Activated CD4-positive, alpha-beta T cell treated with anti-CD3 and anti-CD28 coated beads, Interleukin-2, amount 10 ng/mL, durations not matched to agents 7 days and 5 days (primary cell): ENCODE measurements at regions not wholly inside any gene's neighbourhood (a gene's known extent, or its start where the extent isn't known, plus 50 kb on each side); places are given as distances from the start of the nearest gene placed in this dataset.

Source experiments
- CTCF ChIA-PET: fragments of 350-600 bp; sonication (Branson Sonifier 250); formaldehyde crosslinking; loops from one replicate; lab custom pipeline; 2021; ENCODE audit warnings: antibody characterized with exemption; lab: Charles Lee
- POLR2A ChIA-PET: fragments of 350-600 bp; sonication (Branson Sonifier 250); formaldehyde crosslinking; loops from one replicate; lab custom pipeline; 2021; ENCODE audit warnings: antibody characterized with exemption; lab: Charles Lee
- DNase-seq: peaks from one replicate; pipeline ENCODE4 v3.0.0-alpha.2; 2020
- H3K27ac Mint-ChIP-seq: one replicate; pipeline ENCODE4 v1.8.0; 2021; ENCODE audit warnings: mild to moderate bottlenecking, moderate library complexity, mixed read lengths
- H3K27me3 Mint-ChIP-seq: one replicate; pipeline ENCODE4 v1.8.0; 2021; ENCODE audit warnings: mixed read lengths
- H3K36me3 Mint-ChIP-seq: one replicate; pipeline ENCODE4 v1.8.0; 2021; ENCODE audit warnings: low read depth, mixed read lengths
- H3K4me1 Mint-ChIP-seq: one replicate; pipeline ENCODE4 v1.8.0; 2021; ENCODE audit warnings: mixed read lengths
- H3K4me3 Mint-ChIP-seq: one replicate; pipeline ENCODE4 v1.8.0; 2021; ENCODE audit warnings: mild to moderate bottlenecking, moderate library complexity, mixed read lengths
- H3K9me3 Mint-ChIP-seq: one replicate; pipeline ENCODE4 v1.8.0; 2021; ENCODE audit warnings: mixed read lengths

DNA sequence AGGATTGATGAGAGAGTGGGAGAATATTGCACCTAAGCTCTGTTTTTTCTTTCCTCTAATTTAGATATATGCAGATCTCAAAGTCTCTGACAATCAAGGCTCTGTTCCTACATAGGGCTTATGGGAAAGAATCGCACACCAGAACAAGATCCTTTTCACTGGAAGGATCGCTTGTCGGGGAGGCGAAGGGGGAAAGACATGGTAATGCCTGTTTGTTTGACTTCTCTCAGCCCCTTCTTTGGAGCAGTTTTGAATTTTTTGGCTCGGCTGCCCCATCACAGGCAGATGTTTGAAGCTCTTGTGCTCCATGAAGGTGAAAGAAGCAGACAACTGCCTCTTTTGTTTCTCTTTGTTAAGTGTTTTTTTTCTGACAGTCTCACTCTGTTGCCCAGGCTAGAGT, 599.9 kb upstream of the ZNF608 start:
- Mint-ChIP-seq H3K4me3 (no peak overlapping the region), H3K27ac (no peak overlapping the region), H3K36me3 (no peaks in the 10 kb centered on the region), H3K9me3 (peaks cover 3% of the 10 kb centered on the region), H3K27me3 (no peaks in the 10 kb centered on the region), H3K4me1 (no peaks in the 10 kb centered on the region)
- POLR2A ChIA-PET = no interaction called here
- CTCF ChIA-PET = no interaction called here
- no peak for DNase-seq

DNA sequence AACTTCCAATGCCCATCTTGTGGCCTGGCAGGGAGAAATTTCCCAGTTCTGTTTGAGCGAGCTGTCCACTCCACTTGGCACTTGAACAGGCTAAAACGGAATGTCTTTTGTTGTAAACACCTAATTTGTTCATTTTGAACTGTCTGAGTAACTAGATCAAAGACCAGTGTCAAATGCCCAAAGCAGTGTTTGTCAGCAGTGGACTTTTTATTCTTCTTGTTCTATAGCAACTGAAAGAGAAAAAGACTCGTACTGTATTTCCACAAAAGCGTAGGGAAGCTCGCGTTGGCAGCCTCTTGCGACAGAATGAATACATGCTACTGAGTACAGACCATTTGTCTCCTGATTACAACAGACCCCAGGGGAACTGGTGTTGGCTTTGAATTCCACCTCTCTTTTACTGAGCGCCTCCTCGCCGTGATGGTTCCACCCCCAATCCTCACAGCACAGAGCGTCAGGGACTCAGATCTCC, 601.8 kb upstream of the ZNF608 start:
- ChIA-PET CTCF (no interaction called here), POLR2A (no interaction called here)
- H3K27me3 Mint-ChIP-seq = no peaks in the 10 kb centered on the region
- no peaks in the 10 kb centered on the region for H3K9me3 Mint-ChIP-seq
- no peak overlapping the region for H3K27ac Mint-ChIP-seq
- H3K4me3 Mint-ChIP-seq = no peak overlapping the region
- no peaks in the 10 kb centered on the region for H3K36me3 Mint-ChIP-seq
- no peaks in the 10 kb centered on the region for H3K4me1 Mint-ChIP-seq
- DNase-seq = no peak

DNA sequence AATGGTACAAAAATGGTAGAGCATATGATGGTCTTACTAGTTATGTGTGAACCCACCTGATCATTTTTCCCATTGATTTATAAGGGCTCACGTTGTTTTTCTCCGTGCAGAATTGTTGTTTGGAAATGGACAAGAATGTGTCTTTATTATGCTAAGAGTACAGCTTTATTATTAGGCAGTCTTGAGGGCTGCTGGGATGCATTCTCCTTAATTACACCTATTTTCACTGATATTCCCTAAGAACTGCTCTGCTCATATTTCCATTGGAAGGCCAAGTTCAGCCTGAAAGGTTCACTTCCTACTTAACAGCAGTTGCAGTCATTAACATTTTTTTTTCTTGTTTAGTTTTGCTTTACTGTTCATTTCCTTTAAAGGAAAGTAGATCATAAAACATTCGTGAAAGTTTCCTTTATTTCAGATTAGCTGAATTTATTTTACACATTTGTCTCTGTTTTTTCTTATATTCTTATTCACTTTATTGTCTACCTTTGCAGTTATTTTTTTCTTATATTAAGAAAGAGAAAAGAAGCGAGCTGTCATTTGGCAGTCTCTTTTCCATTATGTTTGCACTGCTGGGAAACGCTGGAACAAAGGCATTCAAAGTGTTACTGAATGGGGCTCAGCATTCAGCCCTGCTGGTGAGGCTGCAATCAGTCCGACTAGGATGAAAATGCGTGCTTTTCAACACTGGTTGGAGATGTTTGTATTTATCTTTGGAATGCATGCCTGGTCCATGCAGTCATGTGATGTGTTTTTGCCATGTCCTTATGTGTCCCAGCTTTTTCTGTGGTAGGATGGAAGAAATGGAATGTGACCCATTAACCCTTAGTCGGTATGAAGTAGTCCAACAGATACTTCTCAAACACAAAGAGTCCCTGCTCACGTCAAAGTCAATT, 602.7 kb upstream of the ZNF608 start:
- POLR2A ChIA-PET = no interaction called here
- H3K4me3 Mint-ChIP-seq = no peak overlapping the region
- no peaks in the 10 kb centered on the region for H3K27me3 Mint-ChIP-seq
- no peak for DNase-seq
- no peak overlapping the region for H3K27ac Mint-ChIP-seq
- no peaks in the 10 kb centered on the region for H3K4me1 Mint-ChIP-seq
- no peaks in the 10 kb centered on the region for H3K36me3 Mint-ChIP-seq
- H3K9me3 Mint-ChIP-seq = no peaks in the 10 kb centered on the region
- CTCF ChIA-PET = no interaction called here

DNA sequence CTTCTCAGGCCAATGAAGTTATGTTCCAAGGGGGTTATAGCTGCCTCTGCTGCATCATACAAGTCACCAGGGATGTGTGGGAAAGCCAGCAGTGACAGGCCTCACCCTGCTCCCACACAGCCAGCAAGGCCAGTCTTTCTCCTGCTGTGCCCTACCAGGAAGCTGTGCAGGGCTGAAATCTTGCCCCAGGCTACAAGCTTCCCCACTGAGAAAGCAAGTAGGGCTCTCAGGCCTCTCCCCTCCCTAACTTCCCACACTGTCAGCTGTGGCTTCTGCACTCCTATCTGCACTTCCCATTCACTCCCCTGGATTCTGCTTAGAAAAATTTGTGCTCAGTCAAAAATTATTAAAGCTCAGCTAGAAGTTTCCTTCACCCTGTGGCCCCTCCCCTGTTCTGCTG, 611.2 kb upstream of the ZNF608 start:
- Mint-ChIP-seq H3K27me3 (no peaks in the 10 kb centered on the region), H3K4me1 (no peaks in the 10 kb centered on the region), H3K36me3 (no peaks in the 10 kb centered on the region), H3K27ac (no peak overlapping the region), H3K4me3 (no peak overlapping the region), H3K9me3 (no peaks in the 10 kb centered on the region)
- no peak for DNase-seq
- ChIA-PET CTCF (interaction anchor here (0.6 kb wide), 1 partner anchor 572 kb away, joined by 5 read pairs; no protein-coding TSS in a partner anchor), POLR2A (no interaction called here)

DNA sequence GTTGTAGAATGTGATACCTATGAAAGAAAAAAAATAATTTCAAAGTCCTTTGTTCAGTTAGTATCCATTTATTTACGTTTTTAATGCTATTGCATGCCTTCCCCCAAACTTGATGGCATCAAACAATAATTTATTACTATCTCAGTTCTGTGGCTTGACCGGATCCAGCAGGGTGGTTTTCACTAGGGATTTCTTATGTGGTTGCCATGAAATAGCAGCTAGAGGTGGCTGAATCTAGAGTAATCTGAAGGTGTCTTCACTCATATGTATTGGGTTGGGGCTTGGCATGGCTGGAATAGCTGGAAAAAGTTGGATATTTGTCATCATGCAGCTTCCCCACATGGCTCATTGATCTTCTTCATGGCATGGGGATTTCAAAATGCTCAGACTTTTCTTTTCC, 619.3 kb upstream of the ZNF608 start:
- peaks cover 2% of the 10 kb centered on the region for H3K9me3 Mint-ChIP-seq
- no peak for DNase-seq
- H3K4me1 Mint-ChIP-seq = no peaks in the 10 kb centered on the region
- no peaks in the 10 kb centered on the region for H3K36me3 Mint-ChIP-seq
- CTCF ChIA-PET = no interaction called here
- no peak overlapping the region for H3K4me3 Mint-ChIP-seq
- H3K27ac Mint-ChIP-seq = no peak overlapping the region
- POLR2A ChIA-PET = no interaction called here
- no peaks in the 10 kb centered on the region for H3K27me3 Mint-ChIP-seq

DNA sequence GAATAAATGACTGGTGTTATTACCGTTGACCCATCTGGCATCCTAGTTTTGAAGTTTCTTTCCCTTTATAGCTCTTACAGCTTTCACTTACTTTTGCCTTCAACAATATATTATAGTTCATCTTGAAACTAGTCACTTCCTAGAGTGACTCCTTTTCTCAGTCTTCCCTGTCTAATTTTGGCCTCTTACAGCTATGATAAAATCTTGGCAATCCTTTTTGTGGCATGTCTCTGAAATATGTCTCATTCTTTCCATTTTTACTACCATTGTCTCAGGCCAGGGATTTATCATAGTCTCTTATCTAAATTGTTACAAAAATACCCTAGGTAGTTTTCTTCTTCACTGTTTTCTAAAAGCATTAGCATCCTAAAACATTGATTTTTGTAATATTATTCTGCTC, 621.3 kb upstream of the ZNF608 start:
- DNase-seq = no peak
- CTCF ChIA-PET = no interaction called here
- no peaks in the 10 kb centered on the region for H3K4me1 Mint-ChIP-seq
- no peaks in the 10 kb centered on the region for H3K27me3 Mint-ChIP-seq
- no peak overlapping the region for H3K4me3 Mint-ChIP-seq
- H3K27ac Mint-ChIP-seq = no peak overlapping the region
- POLR2A ChIA-PET = no interaction called here
- peaks cover 2% of the 10 kb centered on the region for H3K9me3 Mint-ChIP-seq
- H3K36me3 Mint-ChIP-seq = no peaks in the 10 kb centered on the region

DNA sequence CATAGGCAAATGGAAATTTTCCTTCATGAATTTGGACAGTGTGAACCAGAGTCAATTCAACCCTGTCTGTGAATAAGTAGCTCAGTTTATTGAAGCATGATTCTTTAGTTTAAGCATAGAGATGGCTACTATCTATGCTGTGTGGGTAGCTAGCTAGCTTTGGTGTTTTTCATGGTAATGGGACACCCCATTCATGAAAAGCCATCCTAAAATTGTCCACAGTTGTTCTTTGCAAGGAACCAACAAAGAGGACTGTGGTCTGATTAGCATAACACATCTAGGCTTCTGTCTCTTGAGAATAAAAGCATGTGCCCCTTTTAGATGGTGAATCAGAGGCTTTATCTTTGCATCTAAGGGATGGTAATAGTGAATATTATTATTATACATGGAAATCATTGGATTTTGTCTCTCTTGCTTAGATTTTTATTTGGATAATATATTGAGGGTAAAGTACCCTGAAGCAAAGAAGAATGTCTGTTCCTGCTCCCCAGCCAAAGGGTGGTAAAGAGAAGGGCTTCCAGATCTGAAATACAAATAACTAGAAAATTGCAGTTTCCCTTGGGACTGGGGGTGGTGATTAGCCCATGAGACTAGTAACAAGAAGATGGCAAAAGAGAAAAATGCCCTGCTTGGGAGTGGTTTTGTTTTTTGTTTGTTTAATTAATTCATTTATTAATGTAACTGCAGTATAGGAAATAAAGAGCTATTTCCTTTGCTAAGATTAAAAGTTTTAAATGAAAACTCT, 624.2 kb upstream of the ZNF608 start:
- H3K4me3 Mint-ChIP-seq = no peak overlapping the region
- H3K4me1 Mint-ChIP-seq = no peaks in the 10 kb centered on the region
- no peak overlapping the region for H3K27ac Mint-ChIP-seq
- peaks cover 2% of the 10 kb centered on the region for H3K9me3 Mint-ChIP-seq
- POLR2A ChIA-PET = no interaction called here
- H3K27me3 Mint-ChIP-seq = no peaks in the 10 kb centered on the region
- CTCF ChIA-PET = interaction anchor here (1.4 kb wide), 1 partner anchor 19 kb away, joined by 3 read pairs; no protein-coding TSS in a partner anchor
- no peak for DNase-seq
- no peaks in the 10 kb centered on the region for H3K36me3 Mint-ChIP-seq

DNA sequence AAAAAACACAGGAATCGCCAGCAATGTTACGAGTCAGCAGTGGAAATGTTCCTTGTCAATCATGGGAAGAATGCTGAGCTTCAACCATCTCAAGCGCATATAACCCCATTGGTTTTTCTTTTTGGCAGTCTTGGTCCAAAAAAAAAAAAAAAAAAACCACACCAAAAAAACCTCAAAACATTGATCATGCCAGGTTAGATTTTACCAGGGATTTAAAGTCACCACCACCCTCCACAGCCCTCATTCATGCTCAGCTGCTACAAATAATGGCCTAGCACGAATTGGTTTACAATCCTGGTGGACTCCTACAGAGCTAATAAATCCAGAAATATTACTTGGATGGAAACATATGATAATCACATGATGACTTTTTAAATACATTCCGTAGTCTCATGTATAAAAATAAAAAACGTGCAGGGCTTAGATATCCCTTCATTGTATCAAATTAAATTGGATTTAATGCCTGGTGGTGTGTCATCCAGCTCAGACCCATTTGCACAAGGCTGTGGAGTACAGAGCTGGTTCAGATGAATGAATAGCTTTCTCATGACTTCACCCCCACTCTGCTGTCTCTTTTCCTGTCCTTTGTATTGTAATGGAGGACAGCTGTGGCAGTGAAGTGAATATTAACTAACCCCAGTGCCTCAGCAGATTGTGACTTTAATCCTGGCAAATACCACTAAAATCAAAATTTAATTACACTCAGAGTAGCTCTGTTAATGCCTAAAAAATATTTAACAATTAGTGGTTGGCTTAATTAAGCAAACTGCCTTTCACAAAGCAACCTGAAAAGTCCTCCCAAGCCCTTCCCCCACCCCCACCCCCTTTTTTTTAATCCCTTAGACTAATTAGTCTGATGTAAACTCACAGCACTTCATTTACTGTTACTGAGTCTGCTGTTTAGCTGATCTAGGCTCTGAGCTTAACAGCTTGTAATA, 626.5 kb upstream of the ZNF608 start:
- H3K27me3 Mint-ChIP-seq = no peaks in the 10 kb centered on the region
- no peak overlapping the region for H3K4me3 Mint-ChIP-seq
- no peak for DNase-seq
- no peak overlapping the region for H3K27ac Mint-ChIP-seq
- ChIA-PET POLR2A (no interaction called here), CTCF (no interaction called here)
- no peaks in the 10 kb centered on the region for H3K4me1 Mint-ChIP-seq
- H3K36me3 Mint-ChIP-seq = no peaks in the 10 kb centered on the region
- H3K9me3 Mint-ChIP-seq = no peaks in the 10 kb centered on the region

DNA sequence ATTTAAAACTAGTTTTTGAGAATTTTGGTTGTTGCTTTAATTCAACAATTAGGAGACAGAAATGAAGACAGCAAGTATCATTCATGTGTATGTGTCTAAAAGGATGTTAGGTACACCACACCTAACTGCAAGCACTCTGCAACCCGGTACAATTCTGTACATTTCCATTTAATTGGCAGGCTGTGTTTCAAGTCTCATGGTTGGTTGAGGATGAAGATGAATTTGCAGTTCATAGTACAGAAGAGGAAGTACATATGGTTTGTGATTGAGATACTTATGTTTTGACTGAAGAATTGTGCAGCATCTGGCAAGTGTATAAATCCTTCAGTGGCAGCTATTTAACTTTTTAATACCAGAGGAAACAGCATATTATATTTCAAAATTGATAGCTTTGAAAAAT, 628.7 kb upstream of the ZNF608 start:
- no peak overlapping the region for H3K27ac Mint-ChIP-seq
- H3K27me3 Mint-ChIP-seq = no peaks in the 10 kb centered on the region
- H3K36me3 Mint-ChIP-seq = no peaks in the 10 kb centered on the region
- H3K4me1 Mint-ChIP-seq = no peaks in the 10 kb centered on the region
- POLR2A ChIA-PET = no interaction called here
- CTCF ChIA-PET = no interaction called here
- no peaks in the 10 kb centered on the region for H3K9me3 Mint-ChIP-seq
- H3K4me3 Mint-ChIP-seq = no peak overlapping the region
- no peak for DNase-seq

DNA sequence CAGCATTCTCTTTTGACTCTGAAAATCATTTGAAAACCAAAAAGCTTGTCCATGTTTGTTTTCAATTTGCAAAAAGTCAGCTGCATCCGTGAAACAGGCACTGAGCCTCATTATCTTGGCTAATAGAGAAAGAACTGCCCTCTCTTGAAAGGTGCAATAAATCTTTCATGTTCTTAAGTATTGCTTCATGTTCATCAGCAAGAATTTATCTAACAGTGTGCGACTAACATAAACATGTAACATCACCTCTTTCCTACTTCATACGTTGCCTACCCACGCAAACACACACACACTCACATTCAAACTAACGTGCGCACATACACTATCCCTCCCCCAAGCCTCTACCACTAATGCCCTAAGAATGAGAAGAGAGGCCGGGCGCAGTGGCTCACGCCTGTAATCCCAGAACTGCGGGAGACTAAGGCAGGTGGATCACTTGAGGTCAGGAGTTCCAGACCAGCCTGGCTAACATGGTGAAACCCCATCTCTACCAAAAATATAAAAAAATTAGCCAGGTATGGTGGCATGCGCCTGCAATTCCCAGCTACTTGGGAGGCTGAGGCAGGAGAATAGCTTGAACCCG, 629.7 kb upstream of the ZNF608 start:
- H3K9me3 Mint-ChIP-seq = no peaks in the 10 kb centered on the region
- H3K4me3 Mint-ChIP-seq = no peak overlapping the region
- no peak for DNase-seq
- ChIA-PET POLR2A (no interaction called here), CTCF (no interaction called here)
- H3K4me1 Mint-ChIP-seq = no peaks in the 10 kb centered on the region
- no peaks in the 10 kb centered on the region for H3K27me3 Mint-ChIP-seq
- no peak overlapping the region for H3K27ac Mint-ChIP-seq
- no peaks in the 10 kb centered on the region for H3K36me3 Mint-ChIP-seq

DNA sequence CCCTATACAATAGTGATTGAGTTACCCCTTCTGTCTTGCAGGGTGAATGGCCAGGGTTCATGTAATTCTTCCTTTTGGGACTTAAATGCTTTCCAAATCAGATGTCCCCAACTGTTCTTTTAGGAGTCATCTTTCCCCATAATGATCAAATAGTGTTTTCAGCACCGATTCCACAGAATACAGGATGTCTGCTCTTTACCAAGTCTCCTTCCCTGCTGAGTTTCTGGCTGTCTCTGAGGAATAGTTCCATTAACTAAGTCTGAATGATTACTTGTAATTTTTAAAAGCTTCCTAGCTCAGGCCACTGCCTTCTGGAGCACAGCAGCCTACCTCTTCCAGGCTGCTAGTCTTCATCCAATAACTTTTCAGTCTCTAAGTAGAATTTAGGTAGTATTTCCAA, 630.7 kb upstream of the ZNF608 start:
- no peak for DNase-seq
- H3K27me3 Mint-ChIP-seq = no peaks in the 10 kb centered on the region
- ChIA-PET CTCF (no interaction called here), POLR2A (no interaction called here)
- no peaks in the 10 kb centered on the region for H3K4me1 Mint-ChIP-seq
- H3K27ac Mint-ChIP-seq = no peak overlapping the region
- H3K9me3 Mint-ChIP-seq = no peaks in the 10 kb centered on the region
- no peaks in the 10 kb centered on the region for H3K36me3 Mint-ChIP-seq
- no peak overlapping the region for H3K4me3 Mint-ChIP-seq

DNA sequence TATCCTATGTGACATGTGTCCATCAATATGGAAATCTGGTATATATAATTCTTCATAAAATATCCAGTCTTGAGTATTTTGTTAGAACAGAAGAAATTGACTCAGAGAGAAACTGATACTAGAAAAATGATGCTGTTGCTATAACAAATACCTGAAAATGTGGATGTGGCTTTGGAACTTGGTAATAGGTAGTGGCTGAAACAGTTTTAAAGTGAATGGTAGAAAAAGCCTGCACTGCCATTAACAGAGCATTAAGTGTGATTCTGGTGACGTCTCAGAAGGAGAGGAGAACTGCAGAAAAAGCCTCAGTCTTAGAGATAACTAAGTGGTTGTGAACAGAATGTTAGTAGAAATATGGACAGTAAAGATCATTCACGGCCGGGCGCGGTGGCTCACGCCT, 634.9 kb upstream of the ZNF608 start:
- Mint-ChIP-seq H3K27me3 (no peaks in the 10 kb centered on the region), H3K27ac (no peak overlapping the region), H3K9me3 (no peaks in the 10 kb centered on the region), H3K36me3 (no peaks in the 10 kb centered on the region), H3K4me1 (no peaks in the 10 kb centered on the region), H3K4me3 (no peak overlapping the region)
- no peak for DNase-seq
- CTCF ChIA-PET = no interaction called here
- POLR2A ChIA-PET = no interaction called here
